ENCODE measurements at regions not wholly inside any gene's neighbourhood (a gene's known extent, or its start where the extent isn't known, plus 50 kb on each side); places are given as distances from the start of the nearest gene placed in this dataset.

DNA sequence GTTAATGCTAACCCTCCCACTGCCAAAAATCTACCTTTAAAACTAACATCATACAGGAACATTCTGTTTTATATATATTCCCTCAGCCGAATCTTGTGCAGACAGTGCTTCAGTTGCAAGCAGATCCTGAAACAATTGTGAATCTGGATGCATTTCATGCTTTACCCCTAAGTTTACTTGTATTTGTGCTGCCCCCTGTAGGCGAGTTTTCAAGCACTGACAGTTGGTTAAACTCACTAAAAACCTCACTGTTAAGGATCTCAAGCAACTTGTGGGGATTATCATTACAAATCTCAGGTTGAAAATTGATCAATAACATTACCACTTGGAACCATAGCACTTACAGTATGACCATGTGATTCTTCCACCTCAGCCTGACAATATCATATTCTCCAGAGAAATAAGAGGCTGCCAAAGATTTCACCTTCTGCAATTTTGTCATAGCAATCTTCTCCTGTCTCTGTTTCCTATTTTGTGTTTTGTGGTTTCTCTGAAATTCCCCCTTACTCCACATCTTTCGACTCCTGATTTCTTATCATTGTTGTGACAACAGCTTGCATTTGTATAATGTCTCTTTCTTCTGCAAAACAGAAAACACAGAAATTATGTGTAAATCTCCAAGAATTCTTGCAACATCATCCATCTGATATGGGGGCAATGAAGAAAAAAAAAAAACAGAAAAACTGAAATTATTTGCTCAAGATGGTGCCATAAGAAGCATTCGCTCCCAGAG is 354.6 kb upstream of the SETBP1 start:
- in situ Hi-C loops (cut with MboI; ENCODE audit: low sequenced_read_pairs, unreplicated experiment) = no loop called here
- TF ChIP-seq, protein P1, sequence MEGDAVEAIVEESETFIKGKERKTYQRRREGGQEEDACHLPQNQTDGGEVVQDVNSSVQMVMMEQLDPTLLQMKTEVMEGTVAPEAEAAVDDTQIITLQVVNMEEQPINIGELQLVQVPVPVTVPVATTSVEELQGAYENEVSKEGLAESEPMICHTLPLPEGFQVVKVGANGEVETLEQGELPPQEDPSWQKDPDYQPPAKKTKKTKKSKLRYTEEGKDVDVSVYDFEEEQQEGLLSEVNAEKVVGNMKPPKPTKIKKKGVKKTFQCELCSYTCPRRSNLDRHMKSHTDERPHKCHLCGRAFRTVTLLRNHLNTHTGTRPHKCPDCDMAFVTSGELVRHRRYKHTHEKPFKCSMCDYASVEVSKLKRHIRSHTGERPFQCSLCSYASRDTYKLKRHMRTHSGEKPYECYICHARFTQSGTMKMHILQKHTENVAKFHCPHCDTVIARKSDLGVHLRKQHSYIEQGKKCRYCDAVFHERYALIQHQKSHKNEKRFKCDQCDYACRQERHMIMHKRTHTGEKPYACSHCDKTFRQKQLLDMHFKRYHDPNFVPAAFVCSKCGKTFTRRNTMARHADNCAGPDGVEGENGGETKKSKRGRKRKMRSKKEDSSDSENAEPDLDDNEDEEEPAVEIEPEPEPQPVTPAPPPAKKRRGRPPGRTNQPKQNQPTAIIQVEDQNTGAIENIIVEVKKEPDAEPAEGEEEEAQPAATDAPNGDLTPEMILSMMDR (IDR thresholded peaks at IDR 0.05; ENCODE audit: borderline replicate concordance, control extremely low read depth, extremely low read depth, insufficient read depth, missing control alignments) = peak; percentile 22
- DNase-seq (ENCODE audit: low spot score) = peak; percentile 13

DNA sequence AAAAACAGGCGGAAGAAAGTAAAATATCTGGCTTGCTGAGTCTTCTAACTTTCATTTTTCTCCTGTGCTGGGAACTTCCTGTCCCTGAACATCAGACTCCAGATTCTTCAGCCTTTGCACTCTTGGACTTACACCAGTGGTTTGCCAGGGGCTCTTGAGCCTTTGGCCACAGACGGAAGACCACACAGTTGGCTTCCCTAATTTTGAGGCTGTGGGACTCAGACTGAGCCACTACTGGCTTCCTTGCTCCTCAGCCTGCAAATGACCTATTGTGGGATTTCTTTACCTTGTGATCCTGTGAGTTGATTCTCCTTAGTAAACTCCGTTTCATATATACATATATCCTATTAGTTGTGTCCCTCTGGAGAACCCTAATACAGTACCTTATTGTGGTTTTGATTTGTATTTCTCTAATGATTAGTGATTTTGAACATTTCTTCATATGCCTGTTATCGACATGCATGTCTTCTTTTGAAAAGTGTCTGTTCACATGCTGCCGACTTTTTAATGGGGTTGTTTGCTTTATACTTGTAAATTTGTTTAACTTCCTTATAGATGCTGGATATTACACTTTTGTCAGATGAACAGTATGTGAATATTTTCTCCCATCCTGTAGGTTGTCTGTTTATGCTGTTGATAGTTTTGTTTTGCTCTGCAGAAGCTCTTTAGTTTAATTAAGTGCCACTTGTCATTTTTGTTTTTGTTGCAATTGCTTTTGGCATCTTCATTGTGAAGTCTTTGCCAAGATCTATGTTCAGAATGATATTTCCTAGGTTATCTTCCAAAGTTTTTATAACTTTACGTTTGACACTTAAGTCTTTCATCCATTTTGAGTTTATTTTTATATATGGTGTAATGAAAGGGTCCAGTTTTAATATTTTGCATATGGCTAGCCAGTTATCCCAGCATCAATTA is 348.8 kb upstream of the SETBP1 start:
- no peak for DNase-seq (ENCODE audit: low spot score)
- in situ Hi-C loops (cut with MboI; ENCODE audit: low sequenced_read_pairs, unreplicated experiment) = no loop called here
- TF ChIP-seq, protein P1 (IDR thresholded peaks at IDR 0.05; ENCODE audit: borderline replicate concordance, control extremely low read depth, extremely low read depth, insufficient read depth, missing control alignments) = no peak

DNA sequence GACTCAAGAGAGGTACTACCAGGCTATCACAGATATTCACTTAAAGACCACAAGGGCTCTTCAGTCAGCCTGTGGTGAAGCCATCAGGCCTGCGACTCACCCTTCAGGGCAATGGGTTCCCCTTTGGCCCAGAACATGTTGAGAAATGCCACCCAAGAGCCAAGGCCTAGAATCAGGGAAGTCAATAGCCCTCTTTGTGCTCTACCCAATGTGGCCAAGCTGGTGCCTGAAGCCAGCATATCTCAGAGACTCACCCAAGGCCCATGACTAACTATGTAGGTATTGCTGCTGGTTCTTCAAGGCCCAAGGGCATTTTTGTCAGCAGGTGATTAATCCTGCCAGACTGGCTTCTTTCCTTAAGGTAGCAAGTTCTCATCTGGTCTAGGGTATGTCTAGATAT is 338.9 kb upstream of the SETBP1 start:
- in situ Hi-C loops (cut with MboI; ENCODE audit: low sequenced_read_pairs, unreplicated experiment) = no loop called here
- DNase-seq (ENCODE audit: low spot score) = no peak

DNA sequence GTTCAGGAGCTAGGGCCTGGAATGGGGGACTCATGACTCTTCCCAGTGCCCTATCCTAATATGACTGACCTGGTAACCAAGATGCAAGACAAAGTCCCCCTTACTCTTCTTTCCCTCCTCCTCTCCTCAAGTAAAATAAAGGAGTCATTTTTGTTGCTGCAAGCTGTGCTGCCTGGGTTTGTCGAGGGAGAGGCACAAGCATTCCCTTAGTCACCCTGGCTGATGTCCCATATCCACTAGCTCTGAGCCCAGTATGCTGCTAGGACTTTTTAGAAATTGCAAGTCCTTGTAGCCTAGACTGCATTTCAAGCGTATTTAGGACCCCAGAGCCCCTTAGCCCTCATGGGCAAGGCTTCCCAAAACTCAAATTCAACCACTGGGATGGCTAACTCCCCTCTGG is 338.5 kb upstream of the SETBP1 start:
- DNase-seq (ENCODE audit: low spot score) = no peak

More for the DNA sequence above, 338.9 kb upstream of the SETBP1 start:
- TF ChIP-seq, protein P1 (IDR thresholded peaks at IDR 0.05; ENCODE audit: borderline replicate concordance, control extremely low read depth, extremely low read depth, insufficient read depth, missing control alignments) = no peak

DNA sequence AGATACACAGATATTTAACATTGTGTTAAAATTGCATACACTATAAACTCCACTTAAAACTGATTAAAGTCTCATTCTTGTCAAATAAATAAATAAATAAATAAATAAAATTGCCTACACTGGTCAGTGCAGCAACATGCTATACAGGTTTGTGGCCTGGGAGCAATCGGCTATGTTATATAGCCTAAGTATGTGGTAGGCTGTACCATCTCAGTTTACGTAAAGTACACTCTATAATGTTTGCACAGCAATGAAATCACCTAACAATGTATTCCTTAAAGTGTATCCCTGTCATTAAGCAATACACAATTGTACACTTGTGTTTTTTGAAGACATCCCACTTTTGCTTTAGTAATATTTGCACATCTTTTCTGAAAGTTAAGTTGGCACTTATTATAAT is 337.7 kb upstream of the SETBP1 start:
- no peak for DNase-seq (ENCODE audit: low spot score)
- in situ Hi-C loops (cut with MboI; ENCODE audit: low sequenced_read_pairs, unreplicated experiment) = no loop called here
- TF ChIP-seq, protein P1 (IDR thresholded peaks at IDR 0.05; ENCODE audit: borderline replicate concordance, control extremely low read depth, extremely low read depth, insufficient read depth, missing control alignments) = no peak

More for the DNA sequence above, 338.5 kb upstream of the SETBP1 start:
- TF ChIP-seq, protein P1 (IDR thresholded peaks at IDR 0.05; ENCODE audit: borderline replicate concordance, control extremely low read depth, extremely low read depth, insufficient read depth, missing control alignments) = no peak
- in situ Hi-C loops (cut with MboI; ENCODE audit: low sequenced_read_pairs, unreplicated experiment) = no loop called here

DNA sequence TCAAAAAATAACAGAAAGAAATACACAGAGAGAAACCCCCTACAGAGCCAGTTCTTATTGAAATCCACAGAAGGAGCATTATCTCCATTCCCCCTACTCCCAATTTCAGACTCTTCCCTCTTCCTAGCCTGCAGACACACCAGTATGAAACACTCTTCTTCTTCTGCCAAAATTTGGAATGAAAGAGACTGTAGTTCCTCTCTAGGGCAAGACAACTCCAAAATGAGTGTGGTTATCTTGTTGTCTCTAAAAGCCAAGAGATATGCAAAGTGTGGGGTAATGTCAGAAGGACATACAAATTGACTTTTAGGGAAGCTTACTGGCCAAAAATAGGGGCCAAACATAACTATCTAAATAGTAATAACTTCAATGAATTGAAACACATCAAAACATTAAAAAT is 337.1 kb upstream of the SETBP1 start:
- TF ChIP-seq, protein P1 (IDR thresholded peaks at IDR 0.05; ENCODE audit: borderline replicate concordance, control extremely low read depth, extremely low read depth, insufficient read depth, missing control alignments) = no peak
- DNase-seq (ENCODE audit: low spot score) = no peak
- in situ Hi-C loops (cut with MboI; ENCODE audit: low sequenced_read_pairs, unreplicated experiment) = no loop called here
